GM12878 (cell line): ENCODE measurements at regions not wholly inside any gene's neighbourhood (a gene's known extent, or its start where the extent isn't known, plus 50 kb on each side); places are given as distances from the start of the nearest gene placed in this dataset.

Source experiments
- ATAC-seq: fragments of 200-7000 bp; cut with Tn5 transposase; 3 replicates; pipeline ENCODE4 v1.9.1; 2020; ENCODE audit warnings: mild to moderate bottlenecking, moderate library complexity
- BruUV-seq: library from RNA; stranded (reverse); fragments of 400-500 nt; replicated peaks from 2 replicates; lab custom pipeline; 2021; lab: Mats Ljungman, UMichigan
- CTCF ChIA-PET: fragments of 300-600 bp; sonication (Branson Sonifier 250); formaldehyde crosslinking; extraction: SDS; loops from one replicate; lab custom pipeline; 2021; ENCODE audit warnings: inconsistent platforms; lab: Yijun Ruan, JAX
- POLR2A ChIA-PET: fragments of 350-600 bp; formaldehyde crosslinking; extraction: SDS; loops from one replicate; lab custom pipeline; 2021; ENCODE audit warnings: inconsistent platforms; lab: Charles Lee
- RAD21 ChIA-PET: fragments of 300-600 bp; sonication (Branson Sonifier 250); formaldehyde crosslinking; loops from one replicate; lab custom pipeline; 2023; ENCODE audit warnings: antibody characterized with exemption; ENCODE audit not compliant: unreplicated experiment; lab: Charles Lee
- SMC1A ChIA-PET: fragments of 300-600 bp; sonication (Branson Sonifier 250); formaldehyde crosslinking; loops from one replicate; lab custom pipeline; 2023; ENCODE audit not compliant: unreplicated experiment, uncharacterized antibody; lab: Charles Lee
- DNase-seq: peaks from one replicate; pipeline ENCODE4 v3.0.0-alpha.2; 2011; ENCODE audit warnings: low read depth, low spot score
- FAIRE-seq: peaks from 3 replicates; lab custom pipeline; 2011; peaks lifted over from hg19 to GRCh38; lab: Jason Lieb, UNC
- H2AFZ ChIP-seq: 2 replicates; pipeline ENCODE4 v1.6.0; 2011; ENCODE audit warnings: low read depth, low read length, control low read depth; ENCODE audit not compliant: control insufficient read depth
- H3K27ac ChIP-seq: 2 replicates; pipeline ENCODE4 v1.5.1; 2011; ENCODE audit warnings: control low read depth; ENCODE audit not compliant: control insufficient read depth, insufficient read depth
- H3K27me3 ChIP-seq, 2 experiments: replicated peaks in 1 of 2; 2 replicates each; pipeline versions ENCODE4 v1.6.0 to v1.6.1; 2011; ENCODE audit warnings: low read length in 1 of 2; ENCODE audit not compliant: control insufficient read depth in 2 of 2, insufficient read depth in 2 of 2
- H3K36me3 ChIP-seq, 2 experiments: 2 replicates each; pipeline ENCODE4 v1.5.1; 2011; ENCODE audit warnings: low read length in 1 of 2; ENCODE audit not compliant: control insufficient read depth in 2 of 2, insufficient read depth in 2 of 2
- H3K4me1 ChIP-seq: 2 replicates; pipeline ENCODE4 v1.6.1; 2011; ENCODE audit warnings: mild to moderate bottlenecking, low read length, moderate library complexity, mixed read lengths; ENCODE audit not compliant: control insufficient read depth, insufficient read depth
- H3K4me2 ChIP-seq: 2 replicates; pipeline ENCODE4 v1.6.0; 2011; ENCODE audit warnings: control low read depth; ENCODE audit not compliant: control insufficient read depth, insufficient read depth
- H3K4me3 ChIP-seq: fragments of 200-600 bp; sonication (generic); 2 replicates; pipeline ENCODE4 v1.5.1; 2016
- H3K79me2 ChIP-seq: 2 replicates; pipeline ENCODE4 v1.6.0; 2011; ENCODE audit warnings: low read length; ENCODE audit not compliant: control insufficient read depth, insufficient read depth
- H3K9ac ChIP-seq: 2 replicates; pipeline ENCODE4 v1.8.0; 2011; ENCODE audit warnings: low read length, control low read depth, mixed read lengths; ENCODE audit not compliant: control insufficient read depth, insufficient read depth
- H3K9me3 ChIP-seq: replicated peaks from 3 replicates; pipeline ENCODE4 v1.5.1; 2011; ENCODE audit warnings: mild to moderate bottlenecking, low read length; ENCODE audit not compliant: control insufficient read depth, insufficient read depth
- H4K20me1 ChIP-seq: 2 replicates; pipeline ENCODE4 v1.6.0; 2011; ENCODE audit not compliant: control insufficient read depth, insufficient read depth
- FOS ChIP-seq: IDR thresholded peaks from 3 replicates; pipeline ENCODE4 v1.6.1; 2011; ENCODE audit warnings: borderline replicate concordance; ENCODE audit not compliant: insufficient read length; ENCODE audit errors: extremely low read depth
- JUNB ChIP-seq: IDR thresholded peaks from 2 replicates; pipeline ENCODE4 v1.6.1; 2016; ENCODE audit warnings: antibody characterized with exemption, mild to moderate bottlenecking
- RAD21 ChIP-seq: IDR thresholded peaks from 2 replicates; pipeline ENCODE4 v1.6.1; 2011; ENCODE audit warnings: mild to moderate bottlenecking, low read depth, low read length, moderate library complexity; ENCODE audit not compliant: insufficient read depth
- SIN3A ChIP-seq: IDR thresholded peaks from 2 replicates; pipeline ENCODE4 v1.6.1; 2012; ENCODE audit warnings: low read depth, low read length, improper control_type of control experiment
- YY1 ChIP-seq: IDR thresholded peaks from 2 replicates; pipeline ENCODE4 v1.6.1; 2011; ENCODE audit warnings: low read depth, mild to moderate bottlenecking, low read length
- WGBS: methylation state at CpG from one replicate; pipeline ENCODE4 v1.1.6; 2016; ENCODE audit warnings: low lambda C conversion rate; ENCODE audit not compliant: insufficient replicate concordance, insufficient coverage; ENCODE audit errors: missing lambda C conversion rate; 5-methylcytosine and 5-hydroxymethylcytosine counted together
- in situ Hi-C: fragments of 300-500 bp; cut with MboI; formaldehyde crosslinking; loops from 9 replicates; pipeline ENCODE4 v1.14.3; 2018; ENCODE audit warnings: mixed read lengths
- intact Hi-C: fragments of 100-400 bp; cut with micrococcal nuclease; formaldehyde crosslinking; loops from one replicate; pipeline ENCODE4 v1.14.2; 2022; ENCODE audit not compliant: unreplicated experiment
- TF ChIP-seq, protein P1 (sequence below): IDR thresholded peaks from 2 replicates; pipeline ENCODE4 v1.6.1; 2012; ENCODE audit warnings: low read length, inconsistent platforms
- TF ChIP-seq, protein P2 (sequence below): IDR thresholded peaks from 2 replicates; pipeline ENCODE4 v1.6.1; 2011; ENCODE audit warnings: low read depth, mild to moderate bottlenecking, low read length, moderate library complexity, borderline replicate concordance; ENCODE audit errors: extremely low read depth

DNA sequence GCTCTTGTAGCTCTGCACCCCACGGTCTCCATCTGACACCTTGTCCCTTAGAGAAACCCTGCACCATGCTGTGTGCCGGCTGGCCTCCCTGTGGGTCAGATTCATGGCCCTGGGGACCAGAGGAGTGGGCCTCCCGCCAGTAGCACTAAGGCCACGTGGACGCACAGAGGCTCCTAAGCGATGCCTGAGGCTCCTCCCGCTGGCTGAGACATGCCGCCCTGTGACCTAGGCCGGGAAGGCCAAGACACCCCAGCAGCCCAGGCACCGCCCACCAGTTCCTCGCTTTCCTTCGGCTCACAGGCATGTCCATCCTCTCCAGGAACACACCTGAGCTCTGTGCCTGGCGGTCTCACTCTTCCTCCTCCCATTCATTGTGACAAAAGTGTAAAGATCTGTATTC lies 311.0 kb downstream of the THBS2 start:
- FAIRE-seq (no peak), DNase-seq (no peak), ATAC-seq (no peak)
- Histone ChIP-seq H4K20me1 (no peaks in the 10 kb centered on the region), H2AFZ (no peak overlapping the region), H3K9me3 (no peaks in the 10 kb centered on the region), H3K4me1 (no peaks in the 10 kb centered on the region), H3K79me2 (no peaks in the 10 kb centered on the region), H3K4me2 (no peak overlapping the region), H3K27me3 (no peaks in the 10 kb centered on the region), H3K4me3 (no peak overlapping the region), H3K27ac (no peak overlapping the region), H3K9ac (no peak overlapping the region), H3K36me3 (no peaks in the 10 kb centered on the region)
- in situ Hi-C loops (no loop called here), intact Hi-C loops (no loop called here)
- ChIA-PET SMC1A (no interaction called here), RAD21 (no interaction called here), POLR2A (no interaction called here), CTCF (no interaction called here)
- 49% methylated on average over 13 of the region's 13 CpGs for WGBS
- no TSS peak for BruUV-seq
- TF ChIP-seq, protein P1, sequence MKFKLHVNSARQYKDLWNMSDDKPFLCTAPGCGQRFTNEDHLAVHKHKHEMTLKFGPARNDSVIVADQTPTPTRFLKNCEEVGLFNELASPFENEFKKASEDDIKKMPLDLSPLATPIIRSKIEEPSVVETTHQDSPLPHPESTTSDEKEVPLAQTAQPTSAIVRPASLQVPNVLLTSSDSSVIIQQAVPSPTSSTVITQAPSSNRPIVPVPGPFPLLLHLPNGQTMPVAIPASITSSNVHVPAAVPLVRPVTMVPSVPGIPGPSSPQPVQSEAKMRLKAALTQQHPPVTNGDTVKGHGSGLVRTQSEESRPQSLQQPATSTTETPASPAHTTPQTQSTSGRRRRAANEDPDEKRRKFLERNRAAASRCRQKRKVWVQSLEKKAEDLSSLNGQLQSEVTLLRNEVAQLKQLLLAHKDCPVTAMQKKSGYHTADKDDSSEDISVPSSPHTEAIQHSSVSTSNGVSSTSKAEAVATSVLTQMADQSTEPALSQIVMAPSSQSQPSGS = no peak
- TF ChIP-seq SIN3A = no peak
- TF ChIP-seq JUNB = no peak
- TF ChIP-seq, protein P2, sequence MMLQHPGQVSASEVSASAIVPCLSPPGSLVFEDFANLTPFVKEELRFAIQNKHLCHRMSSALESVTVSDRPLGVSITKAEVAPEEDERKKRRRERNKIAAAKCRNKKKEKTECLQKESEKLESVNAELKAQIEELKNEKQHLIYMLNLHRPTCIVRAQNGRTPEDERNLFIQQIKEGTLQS = no peak
- TF ChIP-seq RAD21 = no peak
- no peak for TF ChIP-seq FOS
- TF ChIP-seq YY1 = no peak
